Liver (tissue), 3 donors: ENCODE measurements at regions not wholly inside any gene's neighbourhood (a gene's known extent, or its start where the extent isn't known, plus 50 kb on each side); places are given as distances from the start of the nearest gene placed in this dataset.

ENCODE experiments used
- FOXA1 ChIP-seq: IDR thresholded peaks from 2 replicates; pipeline ENCODE4 v1.6.1; 2016; ENCODE audit warnings: antibody characterized with exemption
- JUND ChIP-seq, 2 donors: IDR thresholded peaks; 2 replicates each; pipeline ENCODE4 v1.6.1; 2016; ENCODE audit warnings: antibody characterized with exemption in 2 of 2
- MAX ChIP-seq: IDR thresholded peaks from 2 replicates; pipeline ENCODE4 v1.6.1; 2016; ENCODE audit warnings: antibody characterized with exemption
- NR2F2 ChIP-seq: IDR thresholded peaks from 2 replicates; pipeline ENCODE4 v1.6.1; 2016; ENCODE audit warnings: antibody characterized with exemption
- RXRA ChIP-seq, 2 donors: IDR thresholded peaks; 2 replicates each; pipeline ENCODE4 v1.6.1; 2017 to 2018; ENCODE audit warnings: antibody characterized with exemption in 2 of 2, mild to moderate bottlenecking in 1 of 2
- SP1 ChIP-seq: IDR thresholded peaks from 2 replicates; pipeline ENCODE4 v1.6.1; 2018; ENCODE audit warnings: antibody characterized with exemption, mild to moderate bottlenecking
- TAF1 ChIP-seq: conservative IDR thresholded peaks from 2 replicates; pipeline ENCODE4 v1.6.1; 2016; ENCODE audit warnings: antibody characterized with exemption, mild to moderate bottlenecking
- TF ChIP-seq, protein P1 (sequence below): fragments of 150-350 bp; IDR thresholded peaks from 2 replicates; pipeline ENCODE4 v1.5.1; 2017; ENCODE audit warnings: improper control_type of control experiment, low read depth, low read length; ENCODE audit not compliant: missing input control
- TF ChIP-seq, protein P2 (sequence below): IDR thresholded peaks from 2 replicates; pipeline ENCODE4 v1.6.1; 2016; ENCODE audit warnings: antibody characterized with exemption
- donor health status: healthy.
- donor health status: healthy.

GRCh38 chr18:10047237-10047636 lies 133.4 kb downstream of the VAPA start:
- TF ChIP-seq, protein P1, sequence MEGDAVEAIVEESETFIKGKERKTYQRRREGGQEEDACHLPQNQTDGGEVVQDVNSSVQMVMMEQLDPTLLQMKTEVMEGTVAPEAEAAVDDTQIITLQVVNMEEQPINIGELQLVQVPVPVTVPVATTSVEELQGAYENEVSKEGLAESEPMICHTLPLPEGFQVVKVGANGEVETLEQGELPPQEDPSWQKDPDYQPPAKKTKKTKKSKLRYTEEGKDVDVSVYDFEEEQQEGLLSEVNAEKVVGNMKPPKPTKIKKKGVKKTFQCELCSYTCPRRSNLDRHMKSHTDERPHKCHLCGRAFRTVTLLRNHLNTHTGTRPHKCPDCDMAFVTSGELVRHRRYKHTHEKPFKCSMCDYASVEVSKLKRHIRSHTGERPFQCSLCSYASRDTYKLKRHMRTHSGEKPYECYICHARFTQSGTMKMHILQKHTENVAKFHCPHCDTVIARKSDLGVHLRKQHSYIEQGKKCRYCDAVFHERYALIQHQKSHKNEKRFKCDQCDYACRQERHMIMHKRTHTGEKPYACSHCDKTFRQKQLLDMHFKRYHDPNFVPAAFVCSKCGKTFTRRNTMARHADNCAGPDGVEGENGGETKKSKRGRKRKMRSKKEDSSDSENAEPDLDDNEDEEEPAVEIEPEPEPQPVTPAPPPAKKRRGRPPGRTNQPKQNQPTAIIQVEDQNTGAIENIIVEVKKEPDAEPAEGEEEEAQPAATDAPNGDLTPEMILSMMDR, result no peak
- TF ChIP-seq RXRA (IDR thresholded peaks at IDR 0.05), result no peak
- TF ChIP-seq SP1, result no peak
- no peak for TF ChIP-seq FOXA1
- TF ChIP-seq TAF1, result no peak
- TF ChIP-seq, protein P2, sequence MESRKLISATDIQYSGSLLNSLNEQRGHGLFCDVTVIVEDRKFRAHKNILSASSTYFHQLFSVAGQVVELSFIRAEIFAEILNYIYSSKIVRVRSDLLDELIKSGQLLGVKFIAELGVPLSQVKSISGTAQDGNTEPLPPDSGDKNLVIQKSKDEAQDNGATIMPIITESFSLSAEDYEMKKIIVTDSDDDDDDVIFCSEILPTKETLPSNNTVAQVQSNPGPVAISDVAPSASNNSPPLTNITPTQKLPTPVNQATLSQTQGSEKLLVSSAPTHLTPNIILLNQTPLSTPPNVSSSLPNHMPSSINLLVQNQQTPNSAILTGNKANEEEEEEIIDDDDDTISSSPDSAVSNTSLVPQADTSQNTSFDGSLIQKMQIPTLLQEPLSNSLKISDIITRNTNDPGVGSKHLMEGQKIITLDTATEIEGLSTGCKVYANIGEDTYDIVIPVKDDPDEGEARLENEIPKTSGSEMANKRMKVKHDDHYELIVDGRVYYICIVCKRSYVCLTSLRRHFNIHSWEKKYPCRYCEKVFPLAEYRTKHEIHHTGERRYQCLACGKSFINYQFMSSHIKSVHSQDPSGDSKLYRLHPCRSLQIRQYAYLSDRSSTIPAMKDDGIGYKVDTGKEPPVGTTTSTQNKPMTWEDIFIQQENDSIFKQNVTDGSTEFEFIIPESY, result no peak
- no peak for TF ChIP-seq MAX
- no peak for TF ChIP-seq JUND (IDR thresholded peaks at IDR 0.05)
- no peak for TF ChIP-seq NR2F2
